Putamen (tissue), 1 donor: ENCODE measurements at regions not wholly inside any gene's neighbourhood (a gene's known extent, or its start where the extent isn't known, plus 50 kb on each side); places are given as distances from the start of the nearest gene placed in this dataset.
"Not testable (repeated sequence)": the region's sequence is repeated elsewhere in the genome, so short reads cannot be mapped to it uniquely, and the experiment has no call there.

Experiments
- DNase-seq: peaks from one replicate; pipeline ENCODE4 v3.0.0-alpha.2; 2016; ENCODE audit warnings: low spot score

GRCh38 chr3:118075873-118076272, 958.8 kb downstream of the IGSF11 start:
- no peak for DNase-seq

- no peak for DNase-seq
Observed at GRCh38 chr3:118077332-118077731, 957.3 kb downstream of the IGSF11 start.

- no peak for DNase-seq
Observed at GRCh38 chr3:118080889-118081288, 953.8 kb downstream of the IGSF11 start.

- DNase-seq = no peak
Observed at GRCh38 chr3:118088696-118089095, 946.0 kb downstream of the IGSF11 start.

GRCh38 chr3:118089563-118089962, 945.1 kb downstream of the IGSF11 start:
- DNase-seq = no peak

GRCh38 chr3:118097226-118097625, 937.4 kb downstream of the IGSF11 start:
- DNase-seq = no peak

- no peak for DNase-seq
Observed at GRCh38 chr3:118097660-118098059, 937.0 kb downstream of the IGSF11 start.

GRCh38 chr3:118098827-118099226, 935.8 kb downstream of the IGSF11 start:
- DNase-seq = no peak

GRCh38 chr3:118101891-118102290, 932.8 kb downstream of the IGSF11 start:
- no peak for DNase-seq

GRCh38 chr3:118102737-118103136, 931.9 kb downstream of the IGSF11 start:
- DNase-seq = no peak

GRCh38 chr3:118108201-118108600, 926.4 kb downstream of the IGSF11 start:
- no peak for DNase-seq

- DNase-seq = no peak
Observed at GRCh38 chr3:118108769-118109168, 925.9 kb downstream of the IGSF11 start.

- DNase-seq = no peak
Observed at GRCh38 chr3:118110211-118110610, 924.4 kb downstream of the IGSF11 start.

- no peak for DNase-seq
Observed at GRCh38 chr3:118116991-118117390, 917.7 kb downstream of the IGSF11 start.

- DNase-seq = no peak
Observed at GRCh38 chr3:118126751-118127150, 907.9 kb downstream of the IGSF11 start.

GRCh38 chr3:118127992-118128391, 906.7 kb downstream of the IGSF11 start:
- DNase-seq = no peak

GRCh38 chr3:118128886-118129285, 905.8 kb downstream of the IGSF11 start:
- DNase-seq = no peak

GRCh38 chr3:118137778-118138177, 896.9 kb downstream of the IGSF11 start:
- DNase-seq = no peak

- DNase-seq = no peak
Observed at GRCh38 chr3:118144919-118145318, 889.7 kb downstream of the IGSF11 start.

- no peak for DNase-seq
Observed at GRCh38 chr3:118146658-118147375, 887.8 kb downstream of the IGSF11 start.

GRCh38 chr3:118151164-118151563, 883.5 kb downstream of the IGSF11 start:
- DNase-seq = no peak

GRCh38 chr3:118162627-118163588, 871.7 kb downstream of the IGSF11 start:
- DNase-seq = not testable (repeated sequence)

- DNase-seq = no peak
Observed at GRCh38 chr3:118165413-118165812, 869.2 kb downstream of the IGSF11 start.
